ENCODE measurements at regions not wholly inside any gene's neighbourhood (a gene's known extent, or its start where the extent isn't known, plus 50 kb on each side); places are given as distances from the start of the nearest gene placed in this dataset.
A peak's percentile ranks its signal among the peaks of the same experiment; 100 is the strongest.
"Not testable (repeated sequence)": the region's sequence is repeated elsewhere in the genome, so short reads cannot be mapped to it uniquely, and the experiment has no call there.

DNA sequence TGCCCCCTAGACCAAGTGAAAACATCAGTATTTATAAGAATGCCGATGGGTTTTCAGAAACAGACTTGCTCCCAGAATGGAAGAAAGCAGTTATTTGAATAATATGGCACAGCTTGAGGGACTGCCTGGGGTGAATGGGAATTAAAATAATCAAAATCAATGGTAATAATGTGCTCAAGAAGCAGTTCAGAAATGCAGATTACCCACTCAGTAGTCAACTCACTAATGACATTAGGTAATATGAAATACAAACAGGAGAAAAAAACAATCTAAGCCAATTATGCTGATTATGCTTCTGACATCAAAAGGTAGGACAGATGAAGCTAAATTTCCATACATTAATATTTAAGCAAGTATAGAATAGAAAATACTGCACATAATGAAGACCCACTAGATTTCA lies 179.3 kb downstream of the ENC1 start:
- no peak for DNase-seq (ENCODE audit: low read depth)

DNA sequence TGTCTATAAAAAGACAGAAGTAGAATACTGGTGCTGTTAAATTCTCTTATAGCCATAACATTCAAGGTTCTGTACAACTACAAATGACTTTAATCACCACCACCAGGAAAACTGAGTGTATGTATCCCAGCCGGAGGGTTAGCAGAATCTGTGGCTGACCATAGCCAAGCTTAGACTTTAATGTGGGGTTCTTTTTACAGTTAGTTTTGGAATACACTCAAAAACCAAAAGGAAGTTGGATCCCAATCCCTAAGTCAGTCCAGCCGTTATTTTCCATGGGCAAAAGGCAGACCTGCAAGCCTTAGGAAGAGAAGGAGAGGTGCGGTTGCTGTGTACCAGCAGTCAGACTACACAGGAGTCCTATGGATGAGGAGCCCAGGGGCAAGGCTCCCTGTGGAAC lies 179.8 kb downstream of the ENC1 start:
- no peak for DNase-seq (ENCODE audit: low read depth)

DNA sequence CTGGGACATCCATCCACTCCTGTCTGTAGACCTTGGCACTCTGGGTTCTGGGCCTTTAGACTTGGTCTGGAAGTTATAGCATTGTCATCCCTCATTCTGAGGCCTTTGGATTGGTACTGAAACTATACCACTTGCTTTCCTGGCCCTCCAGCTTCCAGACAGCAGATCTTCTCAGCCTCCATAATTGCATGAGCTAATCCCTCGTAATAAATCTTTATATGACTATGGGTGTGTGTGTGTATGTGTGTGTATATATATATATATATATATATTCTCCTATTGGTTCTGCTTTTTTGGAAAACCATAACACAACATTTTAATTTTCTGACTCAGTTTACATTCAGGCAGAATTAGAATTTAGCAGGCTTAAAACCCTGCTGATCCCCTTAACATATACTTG lies 180.5 kb downstream of the ENC1 start:
- DNase-seq (ENCODE audit: low read depth), result no peak

DNA sequence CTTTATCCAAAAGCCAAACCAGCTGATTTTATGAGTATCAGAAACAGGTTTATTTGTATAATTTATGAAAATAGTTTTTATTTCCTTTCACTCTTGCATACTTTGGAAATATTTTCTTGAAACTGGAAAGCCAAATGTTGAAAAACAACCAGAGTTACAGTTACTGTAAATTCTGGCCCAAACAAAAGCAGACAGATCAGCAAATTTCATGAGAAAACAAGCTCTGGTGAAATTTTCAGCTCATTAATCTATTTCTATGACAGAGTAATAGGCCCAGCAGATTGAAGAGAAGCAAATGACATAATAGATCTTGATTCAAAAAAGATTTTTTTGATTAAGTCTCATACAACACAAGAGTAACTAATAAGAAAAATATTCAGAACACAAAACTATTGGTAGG lies 182.7 kb downstream of the ENC1 start:
- no peak for DNase-seq (ENCODE audit: low read depth)

DNA sequence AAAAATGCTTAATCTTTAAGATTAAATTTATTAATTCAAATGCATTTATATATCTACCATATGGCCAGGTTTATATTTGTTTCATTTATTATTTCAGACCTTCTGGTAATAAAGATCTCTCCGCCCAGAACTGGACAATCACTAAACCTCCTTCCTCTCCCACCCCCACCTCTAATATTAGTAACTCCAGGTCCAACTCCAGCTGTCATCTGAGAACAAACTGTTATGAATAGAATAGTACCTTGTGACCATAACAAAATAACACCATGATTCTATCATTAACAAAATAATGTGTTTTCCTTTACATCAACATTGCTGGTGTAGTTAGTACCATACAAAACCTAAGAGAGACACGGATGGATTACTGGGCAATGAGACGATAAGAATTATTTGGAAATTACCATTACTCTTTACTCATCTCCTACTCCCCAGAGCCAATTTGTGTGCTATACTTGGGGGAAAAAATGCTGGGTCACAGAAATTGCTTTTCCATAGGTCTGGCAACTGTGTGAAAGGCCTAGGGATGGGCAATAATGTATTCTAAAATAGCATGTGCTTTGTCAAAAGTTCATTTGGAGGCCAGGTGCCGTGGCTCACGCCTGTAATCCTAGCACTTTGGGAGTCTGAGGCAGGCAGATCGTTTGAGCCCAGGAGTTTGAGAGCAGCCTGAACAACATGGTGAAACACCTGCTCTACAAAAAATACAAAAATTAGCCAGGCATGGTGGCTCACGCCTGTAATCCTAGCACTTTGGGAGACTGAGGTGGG lies 186.1 kb downstream of the ENC1 start:
- no peak for DNase-seq (ENCODE audit: low read depth)

DNA sequence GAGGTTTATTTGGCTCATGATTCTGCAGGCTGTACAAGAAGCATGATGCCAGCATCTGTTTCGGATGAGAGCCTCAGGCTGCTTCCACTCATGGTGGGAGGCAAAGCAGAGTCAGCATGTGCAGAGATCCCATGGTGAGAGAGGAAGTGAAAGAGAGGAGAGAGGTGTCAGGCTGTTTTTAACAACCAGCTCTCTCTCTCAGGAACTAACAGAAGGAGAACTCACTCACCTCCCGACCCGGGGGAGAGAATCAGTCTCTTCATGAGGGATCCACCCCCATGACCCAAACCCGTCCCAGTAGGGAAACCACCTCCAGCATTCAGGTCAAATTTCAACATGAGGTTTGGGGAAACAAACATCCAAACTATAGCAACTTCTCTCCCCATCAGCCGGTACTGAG lies 187.7 kb downstream of the ENC1 start:
- DNase-seq (ENCODE audit: low read depth), result no peak

DNA sequence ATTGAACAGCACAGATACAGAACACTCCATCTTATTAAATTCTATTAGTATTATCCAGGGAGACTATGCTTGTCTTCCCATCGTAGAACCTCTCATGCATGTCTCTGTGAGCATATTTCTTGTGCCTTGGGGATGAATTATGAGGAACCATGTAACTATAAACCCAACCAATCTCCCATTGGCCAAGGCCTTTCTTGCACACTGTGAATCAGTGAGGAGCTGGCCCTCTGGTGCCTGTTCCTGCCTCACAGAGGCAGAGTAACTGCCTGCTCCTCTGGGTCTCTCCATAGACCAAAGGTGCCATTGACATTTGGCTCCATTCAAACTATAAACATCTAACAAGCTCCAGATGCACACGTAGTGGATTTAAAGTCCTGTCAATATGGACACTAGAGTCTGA lies 190.4 kb downstream of the ENC1 start:
- DNase-seq (ENCODE audit: low read depth), result no peak

DNA sequence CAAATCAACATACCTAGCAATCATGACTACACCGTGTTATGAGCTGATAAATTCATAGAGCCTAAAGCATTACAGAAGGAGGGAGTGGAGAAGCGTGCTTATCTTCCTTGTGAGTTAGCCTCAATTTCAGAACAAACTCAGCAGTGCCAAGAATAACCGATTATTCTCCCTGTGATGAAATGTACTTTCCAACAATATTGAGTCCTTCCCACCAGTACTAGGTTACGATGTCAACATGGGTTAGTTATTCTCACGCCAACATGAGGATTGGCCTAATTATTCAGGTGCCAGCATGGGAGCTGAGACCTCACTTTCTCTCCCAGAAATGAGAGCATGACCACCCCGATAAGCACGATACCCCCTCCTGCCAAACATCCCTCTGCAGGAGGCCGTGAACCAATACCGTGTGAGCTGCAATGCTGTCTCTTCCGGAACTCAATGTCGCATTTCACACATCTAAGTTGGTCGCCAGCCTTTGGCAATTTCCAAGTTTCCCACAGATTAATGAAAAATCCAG lies 193.7 kb downstream of the ENC1 start:
- no peak for DNase-seq (ENCODE audit: low read depth)

DNA sequence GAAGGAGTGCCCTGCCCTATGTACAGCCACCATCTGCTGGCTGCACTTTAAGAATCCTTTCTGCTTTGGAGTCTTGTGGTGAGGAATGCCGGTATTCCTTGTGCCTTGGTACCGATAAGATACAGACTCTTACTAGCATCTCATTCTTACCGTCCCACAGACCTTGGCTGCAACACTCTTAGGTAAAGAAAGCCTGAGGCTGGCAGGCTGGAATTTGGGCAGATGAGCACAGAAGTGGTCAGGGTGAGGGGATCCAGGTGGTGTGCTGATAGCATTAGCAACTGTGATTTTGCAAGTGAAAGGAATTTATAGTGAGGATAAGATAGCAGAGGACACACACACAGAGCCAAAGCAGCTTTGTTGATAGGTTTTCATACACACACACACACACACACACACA lies 198.1 kb downstream of the ENC1 start:
- no peak for DNase-seq (ENCODE audit: low read depth)

DNA sequence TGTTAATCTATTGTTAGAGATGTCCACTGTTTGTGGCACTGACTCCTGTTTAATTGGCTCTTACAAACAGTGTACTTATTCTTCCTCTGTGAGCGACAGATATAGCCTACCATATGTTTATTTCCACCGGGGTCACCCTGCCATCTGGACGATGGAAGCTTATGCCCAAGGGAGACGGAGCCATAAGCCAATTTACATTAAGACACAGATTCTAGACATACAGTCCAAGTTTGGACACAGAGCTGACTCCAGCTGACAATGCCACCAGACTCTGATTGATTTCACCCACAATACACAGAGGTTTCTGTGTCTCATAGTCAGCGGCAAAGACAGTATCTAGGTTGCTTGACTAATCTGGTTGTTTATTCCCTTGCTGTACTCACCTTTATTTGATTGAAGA lies 198.9 kb downstream of the ENC1 start:
- no peak for DNase-seq (ENCODE audit: low read depth)

DNA sequence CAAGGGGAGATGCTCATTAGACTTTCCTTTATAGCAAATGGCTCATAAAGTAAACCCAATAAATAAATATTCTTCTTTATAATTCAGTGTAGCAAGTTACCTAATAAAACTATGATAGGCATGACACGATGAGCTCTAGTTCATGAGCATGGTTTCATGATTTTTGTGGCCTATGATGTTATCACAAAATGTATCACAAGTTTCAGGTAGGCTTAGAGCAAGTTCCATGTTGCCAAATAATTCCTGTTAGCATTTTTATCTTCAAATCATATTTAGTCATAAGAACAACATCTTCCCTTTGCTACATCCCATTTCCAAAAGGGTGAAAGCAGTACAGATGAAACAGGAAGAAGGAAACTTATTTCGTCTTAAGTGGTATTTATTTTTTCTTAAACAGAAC lies 200.2 kb downstream of the ENC1 start:
- DNase-seq (ENCODE audit: low read depth), result no peak

DNA sequence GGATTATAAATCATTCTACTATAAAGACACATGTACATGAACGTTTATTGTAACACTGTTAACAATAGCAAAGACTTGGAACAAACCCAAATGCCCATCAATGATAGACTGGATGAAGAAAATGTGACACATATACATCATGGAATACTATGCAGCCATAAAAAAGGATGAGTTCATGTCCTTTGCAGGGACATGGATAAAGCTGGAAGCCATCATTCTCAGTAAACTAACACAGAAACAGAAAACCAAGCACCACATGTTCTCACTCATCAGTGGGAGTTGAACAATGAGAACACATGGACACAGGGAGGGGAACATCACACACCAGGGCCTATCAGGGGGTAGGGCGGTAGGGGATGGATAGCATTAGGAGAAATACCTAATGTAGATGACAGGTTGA lies 202.7 kb downstream of the ENC1 start:
- DNase-seq (ENCODE audit: low read depth), result not testable (repeated sequence)

DNA sequence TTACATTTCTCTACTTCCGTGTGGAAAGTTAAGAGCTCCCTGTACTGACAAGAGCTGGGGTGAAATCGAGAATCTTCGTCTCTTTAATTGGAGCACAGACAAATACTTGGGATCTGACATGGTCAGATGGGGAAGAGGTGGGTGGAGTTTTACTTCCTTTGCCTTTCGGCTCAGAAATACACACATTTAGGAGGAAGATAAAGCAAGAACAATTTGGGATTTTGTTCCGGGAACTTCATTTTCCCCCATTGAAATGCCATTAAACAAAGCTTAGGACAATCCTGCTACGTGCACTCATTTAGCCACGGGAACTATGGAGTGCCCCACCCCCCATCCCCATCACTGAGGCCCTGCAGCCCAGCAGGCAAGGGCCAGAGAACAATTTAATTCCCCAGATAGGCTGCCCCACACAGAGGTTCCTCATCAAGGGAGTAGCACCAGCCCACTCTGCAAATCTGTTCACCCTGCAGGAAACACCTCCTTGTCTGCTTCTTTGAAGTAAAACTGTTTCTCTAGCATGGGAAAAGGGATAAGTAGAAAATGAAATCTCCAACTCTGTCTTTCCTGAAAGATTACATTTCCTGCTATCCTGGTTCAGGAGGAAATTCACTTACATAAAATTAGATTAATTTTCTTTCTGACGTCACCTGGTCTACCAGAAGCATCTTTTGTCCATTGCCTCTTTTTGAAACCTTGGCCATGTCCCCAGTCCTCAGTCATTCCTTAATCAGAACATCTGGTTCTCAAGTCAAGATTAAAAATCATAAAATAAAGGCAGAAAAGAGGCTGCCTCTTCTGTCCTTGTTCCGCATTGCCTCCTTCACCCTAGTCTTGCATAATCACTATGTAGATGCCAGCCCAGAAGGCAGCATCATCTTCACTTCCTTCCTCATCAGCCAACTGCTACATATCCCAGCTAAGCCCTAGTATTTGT lies 206.4 kb downstream of the ENC1 start:
- DNase-seq (ENCODE audit: low read depth), result no peak

DNA sequence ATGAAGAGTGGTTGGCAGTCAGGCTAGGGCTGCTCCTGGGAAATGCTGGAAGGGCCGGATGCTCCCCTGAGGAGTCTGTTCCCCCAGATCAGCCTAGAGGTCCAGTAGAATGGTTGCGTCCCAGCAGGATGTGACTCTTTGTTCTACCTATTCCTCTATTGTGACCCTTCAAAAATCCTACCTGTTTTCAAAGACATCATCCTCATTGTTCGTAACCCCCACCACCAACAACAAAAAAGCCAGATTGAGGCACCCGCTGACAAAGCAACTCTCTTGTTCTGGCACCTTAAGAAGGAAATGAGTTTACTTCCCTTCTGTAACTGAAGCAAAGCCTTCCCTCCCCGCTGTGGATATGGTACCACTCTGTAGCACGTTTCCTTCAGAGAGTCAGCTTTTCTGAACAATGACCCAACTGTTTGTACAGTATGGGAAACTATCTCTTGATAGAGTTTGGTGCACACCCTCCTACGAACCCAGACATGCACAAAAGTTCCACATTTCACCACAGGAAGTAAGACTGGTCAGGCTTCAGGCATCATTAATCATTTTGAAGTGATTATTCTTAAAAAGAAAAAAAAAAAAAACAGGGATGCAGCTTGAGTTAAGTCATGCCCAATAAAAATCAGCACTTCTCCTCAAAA lies 207.2 kb downstream of the ENC1 start:
- peak; percentile 74 for DNase-seq (ENCODE audit: low read depth)

DNA sequence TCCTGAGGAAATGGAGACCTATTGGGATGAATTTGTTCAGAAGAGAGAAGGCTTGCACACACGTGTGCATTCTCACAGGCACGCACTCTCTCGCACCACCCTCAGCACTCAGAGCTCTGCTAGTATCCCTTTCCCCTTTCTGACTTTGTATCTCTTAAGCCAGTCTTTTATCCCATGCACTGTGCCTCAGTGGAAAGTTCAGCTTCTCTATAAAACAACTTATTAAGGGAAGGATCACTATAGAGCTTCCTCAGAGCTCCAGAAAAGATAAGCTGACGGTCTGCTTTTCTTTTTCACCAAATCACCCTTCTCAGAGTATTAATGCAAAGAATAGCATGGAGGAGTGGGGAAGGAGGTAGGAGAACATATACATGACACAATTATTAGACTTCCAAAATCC lies 207.8 kb downstream of the ENC1 start:
- DNase-seq (ENCODE audit: low read depth), result no peak

DNA sequence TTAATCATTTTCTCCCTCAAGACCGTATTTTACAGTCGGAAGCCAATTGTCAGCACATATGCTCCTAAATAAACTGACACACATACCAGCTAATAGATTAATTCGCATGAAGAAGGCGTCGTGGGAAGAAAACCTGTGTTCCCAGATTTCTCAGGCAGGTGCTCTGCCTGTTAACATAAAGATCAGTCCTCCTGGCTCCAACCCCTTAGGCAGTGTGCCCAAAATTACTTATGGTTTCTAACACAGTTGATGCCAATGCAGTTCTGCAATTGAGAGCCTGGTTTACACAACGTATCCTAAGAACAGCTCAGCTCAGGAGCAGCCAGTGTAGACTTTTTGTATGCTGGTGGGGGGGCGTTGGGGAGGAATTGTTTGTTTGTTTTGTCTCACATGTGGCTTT lies 208.3 kb downstream of the ENC1 start:
- no peak for DNase-seq (ENCODE audit: low read depth)

DNA sequence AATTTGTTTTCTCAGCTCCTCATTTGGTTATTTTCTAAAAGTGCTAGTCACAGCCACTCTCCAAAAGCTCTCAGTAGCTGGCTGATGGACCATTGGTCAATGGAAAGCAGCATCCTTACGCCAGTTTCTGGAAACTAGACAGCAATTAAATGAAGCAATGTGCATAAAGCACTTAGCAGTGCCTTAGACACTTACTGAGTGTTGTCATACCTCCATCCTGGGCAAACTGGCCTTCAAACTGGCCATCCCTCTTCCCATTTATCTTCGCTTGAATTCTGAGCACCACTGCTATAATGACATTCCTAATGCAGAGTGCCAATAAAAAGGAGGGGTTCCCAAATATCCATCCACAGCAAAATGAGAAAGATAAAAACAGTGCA lies 209.2 kb downstream of the ENC1 start:
- no peak for DNase-seq (ENCODE audit: low read depth)

DNA sequence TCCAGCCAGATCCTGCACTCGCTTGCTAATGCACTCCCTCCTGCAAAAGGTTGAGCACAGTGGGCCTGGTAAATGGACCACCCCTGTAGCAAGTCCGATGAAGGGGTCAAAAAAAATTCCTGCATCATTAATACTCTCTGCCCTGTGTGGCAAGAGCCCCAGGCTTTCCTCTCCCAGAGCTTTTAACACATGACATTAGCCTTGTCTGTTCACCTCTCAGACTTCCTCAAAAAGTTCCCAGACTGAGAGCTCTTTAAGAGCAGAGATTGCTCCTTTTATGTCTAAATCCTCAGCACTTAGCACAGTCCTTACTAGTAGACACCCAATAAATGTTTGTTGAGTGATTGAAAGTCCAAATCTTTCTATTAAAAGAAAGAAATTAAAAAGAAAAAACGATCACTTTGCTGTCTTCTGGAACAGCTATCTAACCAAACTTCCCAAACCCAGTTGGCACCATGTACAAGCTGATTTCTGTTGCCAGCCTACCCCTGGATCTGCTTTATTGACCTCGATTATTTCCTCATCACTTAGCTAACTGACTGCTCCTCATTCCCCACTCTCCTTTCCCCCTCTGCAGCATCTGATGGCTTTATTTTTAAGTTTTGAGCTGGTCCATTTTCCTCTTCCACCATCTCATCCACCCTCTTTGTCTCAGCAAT lies 209.8 kb downstream of the ENC1 start:
- no peak for DNase-seq (ENCODE audit: low read depth)

DNA sequence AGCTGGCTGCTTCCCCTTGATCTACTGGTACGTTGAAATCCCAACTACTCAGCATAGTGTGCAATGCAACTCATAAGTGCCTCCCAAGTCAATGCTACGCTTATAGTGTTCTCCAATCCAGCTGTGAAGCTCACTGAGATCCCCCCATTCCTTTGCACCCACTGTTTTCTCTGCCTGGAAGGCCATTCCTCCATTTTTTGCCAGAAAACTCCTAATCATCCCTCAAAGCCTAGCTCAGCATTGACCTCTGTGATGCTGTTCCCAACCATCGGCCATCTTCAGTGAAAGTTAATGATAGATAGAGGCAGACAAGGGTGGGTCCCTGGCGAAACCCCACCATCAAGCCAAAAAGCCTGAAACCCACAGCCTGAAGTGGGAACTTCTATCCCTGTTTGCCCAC lies 211.0 kb downstream of the ENC1 start:
- no peak for DNase-seq (ENCODE audit: low read depth)

DNA sequence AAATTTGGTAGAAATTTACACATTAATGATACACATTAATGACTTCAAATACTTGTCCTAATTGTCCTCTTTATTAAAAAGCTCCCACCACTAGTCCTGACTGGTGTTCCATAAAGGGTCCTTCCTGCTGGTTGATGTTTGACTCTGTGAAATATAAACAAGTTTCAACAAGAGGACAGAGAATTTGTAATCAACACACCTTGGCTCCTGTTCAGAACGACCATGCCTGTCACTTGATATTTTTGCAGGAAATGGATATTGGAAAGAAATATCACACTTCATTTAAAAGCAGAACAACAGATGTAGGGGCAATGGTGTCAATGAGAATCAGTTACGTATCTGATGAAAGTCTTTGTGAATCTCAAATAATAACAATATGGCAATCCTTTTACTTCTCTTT lies 211.7 kb downstream of the ENC1 start:
- no peak for DNase-seq (ENCODE audit: low read depth)

DNA sequence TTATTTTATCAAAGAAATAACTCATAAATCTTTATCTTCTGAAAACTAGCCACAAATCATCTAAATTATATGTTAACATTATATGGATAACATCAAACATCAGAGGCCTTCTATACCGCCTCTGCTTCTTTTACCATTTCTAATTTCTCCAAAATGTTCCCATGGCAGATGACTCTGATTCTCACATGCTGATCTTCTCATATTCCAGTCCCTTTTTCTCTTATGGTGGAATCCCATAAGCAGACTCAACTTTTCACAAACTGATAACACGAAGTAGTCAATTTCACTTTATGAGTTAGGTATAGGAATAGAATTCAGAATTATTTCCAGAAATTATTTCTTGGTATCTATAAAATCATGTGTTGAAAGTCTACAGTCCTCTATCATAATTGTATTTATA lies 212.3 kb downstream of the ENC1 start:
- no peak for DNase-seq (ENCODE audit: low read depth)

DNA sequence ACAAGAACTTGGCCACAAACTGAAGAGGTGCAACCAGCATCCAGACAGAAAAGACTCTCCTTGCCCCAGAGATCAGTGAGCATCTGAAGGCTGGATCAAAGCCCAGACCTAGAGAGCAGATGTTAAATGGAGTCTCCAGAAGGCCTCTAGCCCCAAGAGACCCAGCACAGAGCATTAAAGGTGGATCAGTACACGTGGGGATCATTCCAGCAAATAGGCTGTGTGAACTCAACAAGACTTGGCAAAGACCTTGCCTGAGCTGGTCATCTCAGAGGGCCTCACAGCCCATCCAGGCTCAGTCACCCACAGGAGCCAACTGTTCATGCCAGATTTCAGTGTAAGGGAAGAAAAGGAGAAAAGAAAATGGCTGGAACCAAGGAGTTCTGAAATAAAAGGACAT lies 214.0 kb downstream of the ENC1 start:
- no peak for DNase-seq (ENCODE audit: low read depth)
